Breast epithelium (tissue), 3 donors: ENCODE measurements at regions not wholly inside any gene's neighbourhood (a gene's known extent, or its start where the extent isn't known, plus 50 kb on each side); places are given as distances from the start of the nearest gene placed in this dataset.

Experiments
- POLR2A ChIP-seq: fragments of 450-650 bp; IDR thresholded peaks from one replicate; pipeline ENCODE4 v1.6.1; 2016; ENCODE audit warnings: antibody characterized with exemption, mild to moderate bottlenecking, moderate library complexity
- POLR2AphosphoS5 ChIP-seq, 3 donors: sonication (generic); formaldehyde crosslinking; IDR thresholded peaks; one replicate each; pipeline ENCODE4 v1.6.1; 2017; ENCODE audit warnings: antibody characterized with exemption in 3 of 3
- TF ChIP-seq, protein P1 (sequence below), 3 donors: fragments of 450-650 bp; IDR thresholded peaks; one replicate each; pipeline ENCODE4 v1.5.1; 2016 to 2017; ENCODE audit warnings: antibody characterized with exemption in 3 of 3, mild to moderate bottlenecking in 3 of 3, moderate library complexity in 3 of 3

DNA sequence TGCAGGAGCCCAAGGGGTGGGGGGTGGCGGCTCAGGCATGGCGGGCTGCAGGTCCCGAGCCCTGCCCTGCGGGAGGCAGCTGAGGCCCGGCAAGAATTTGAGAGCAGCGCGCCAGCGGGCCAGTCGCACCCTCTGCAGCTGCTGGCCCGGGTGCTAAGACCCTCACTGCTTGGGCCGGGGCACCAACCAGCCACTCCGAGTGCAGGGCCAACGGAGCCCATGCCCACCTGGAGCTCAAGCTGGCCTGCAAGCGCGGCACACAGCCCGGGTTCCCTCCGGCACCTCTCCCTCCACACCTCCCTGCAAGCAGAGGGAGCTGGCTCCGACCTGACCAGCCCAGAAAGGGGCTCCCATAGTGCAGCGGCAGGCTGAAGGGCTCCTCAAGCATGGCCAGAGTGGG is 758.2 kb upstream of the INTU start:
- TF ChIP-seq, protein P1, sequence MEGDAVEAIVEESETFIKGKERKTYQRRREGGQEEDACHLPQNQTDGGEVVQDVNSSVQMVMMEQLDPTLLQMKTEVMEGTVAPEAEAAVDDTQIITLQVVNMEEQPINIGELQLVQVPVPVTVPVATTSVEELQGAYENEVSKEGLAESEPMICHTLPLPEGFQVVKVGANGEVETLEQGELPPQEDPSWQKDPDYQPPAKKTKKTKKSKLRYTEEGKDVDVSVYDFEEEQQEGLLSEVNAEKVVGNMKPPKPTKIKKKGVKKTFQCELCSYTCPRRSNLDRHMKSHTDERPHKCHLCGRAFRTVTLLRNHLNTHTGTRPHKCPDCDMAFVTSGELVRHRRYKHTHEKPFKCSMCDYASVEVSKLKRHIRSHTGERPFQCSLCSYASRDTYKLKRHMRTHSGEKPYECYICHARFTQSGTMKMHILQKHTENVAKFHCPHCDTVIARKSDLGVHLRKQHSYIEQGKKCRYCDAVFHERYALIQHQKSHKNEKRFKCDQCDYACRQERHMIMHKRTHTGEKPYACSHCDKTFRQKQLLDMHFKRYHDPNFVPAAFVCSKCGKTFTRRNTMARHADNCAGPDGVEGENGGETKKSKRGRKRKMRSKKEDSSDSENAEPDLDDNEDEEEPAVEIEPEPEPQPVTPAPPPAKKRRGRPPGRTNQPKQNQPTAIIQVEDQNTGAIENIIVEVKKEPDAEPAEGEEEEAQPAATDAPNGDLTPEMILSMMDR (IDR thresholded peaks at IDR 0.05): no peak
- TF ChIP-seq POLR2AphosphoS5 (IDR thresholded peaks at IDR 0.05) (no peak), POLR2A (no peak)
